GM19372 (cell line): ENCODE measurements at regions not wholly inside any gene's neighbourhood (a gene's known extent, or its start where the extent isn't known, plus 50 kb on each side); places are given as distances from the start of the nearest gene placed in this dataset.

ENCODE experiments used
- ATAC-seq: cut with Tn5 transposase; IDR thresholded peaks from one replicate; pipeline ENCODE4 v1.9.1; 2021; ENCODE audit warnings: mild to moderate bottlenecking, low read depth, moderate library complexity; ENCODE audit not compliant: unreplicated experiment

DNA sequence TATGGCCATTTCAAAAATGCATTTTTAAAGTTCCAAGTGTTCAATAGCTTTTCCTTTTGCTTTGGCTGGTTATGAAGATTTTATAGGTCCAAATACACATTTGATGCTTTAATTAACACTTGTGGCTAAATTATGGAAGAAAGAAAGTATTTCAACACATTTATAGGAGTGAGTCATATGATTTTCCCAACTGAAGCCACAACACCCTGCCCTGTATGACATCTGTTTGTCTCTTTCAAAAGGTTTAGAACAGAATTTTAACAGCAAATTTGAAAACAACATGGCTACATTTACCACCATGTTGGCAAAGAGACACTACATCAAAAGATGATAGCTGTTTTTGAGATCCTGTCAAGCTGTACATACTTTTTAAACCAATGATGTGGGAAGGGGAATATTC is 99.4 kb downstream of the TMEM174 start:
- no peak for ATAC-seq

DNA sequence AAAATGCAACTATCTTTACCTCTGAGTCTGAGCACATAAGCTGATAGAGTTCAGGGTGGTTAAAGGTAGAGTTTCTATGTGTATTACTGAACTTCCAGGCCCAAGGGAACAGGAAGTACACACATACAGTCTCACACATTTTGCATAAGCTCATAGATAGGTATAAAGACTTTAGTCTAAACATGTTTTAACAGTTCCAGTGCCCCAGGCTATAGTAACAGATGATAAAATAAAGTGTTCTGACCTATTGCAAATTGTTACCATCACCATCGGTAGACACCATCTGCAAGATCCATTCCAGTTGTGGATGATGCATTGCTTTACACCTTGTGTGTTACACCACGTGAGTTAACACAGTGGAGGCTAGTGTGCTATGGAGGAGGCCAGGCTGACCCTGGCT is 95.8 kb downstream of the TMEM174 start:
- no peak for ATAC-seq

DNA sequence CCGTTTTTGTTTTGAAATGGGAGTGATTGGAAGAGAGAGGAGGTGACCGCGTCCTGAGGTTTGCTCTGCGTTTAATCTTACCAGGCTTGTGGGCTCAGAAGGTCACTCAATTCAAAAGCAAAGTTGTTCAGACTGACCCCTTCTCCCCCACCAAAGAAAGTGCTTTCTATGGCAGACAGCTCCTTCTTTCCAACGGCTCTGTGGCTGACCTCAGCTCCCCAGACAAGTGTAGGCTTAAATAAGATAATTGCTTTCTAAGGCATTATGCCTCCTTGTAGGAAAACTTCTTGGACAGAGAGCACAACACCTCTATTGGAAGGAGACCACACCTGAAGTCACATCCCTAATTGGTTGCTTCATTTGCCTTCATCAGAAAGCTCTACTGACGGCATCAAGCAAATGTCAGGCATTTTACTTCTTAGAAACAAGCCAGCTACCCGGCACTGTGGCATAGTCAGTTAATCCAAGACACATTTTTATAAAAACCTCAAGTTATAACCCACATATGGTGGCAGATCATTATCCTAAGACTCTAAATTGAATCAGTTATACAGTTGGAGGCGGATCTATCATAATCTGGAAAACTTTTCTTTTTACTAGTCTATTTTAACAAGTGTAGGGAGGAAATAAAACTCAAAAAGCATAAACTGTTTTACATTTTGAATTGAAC is 94.9 kb downstream of the TMEM174 start:
- no peak for ATAC-seq

- no peak for ATAC-seq
These were observed 94.2 kb downstream of the TMEM174 start for GRCh38 chr5:73266925-73267765.

DNA sequence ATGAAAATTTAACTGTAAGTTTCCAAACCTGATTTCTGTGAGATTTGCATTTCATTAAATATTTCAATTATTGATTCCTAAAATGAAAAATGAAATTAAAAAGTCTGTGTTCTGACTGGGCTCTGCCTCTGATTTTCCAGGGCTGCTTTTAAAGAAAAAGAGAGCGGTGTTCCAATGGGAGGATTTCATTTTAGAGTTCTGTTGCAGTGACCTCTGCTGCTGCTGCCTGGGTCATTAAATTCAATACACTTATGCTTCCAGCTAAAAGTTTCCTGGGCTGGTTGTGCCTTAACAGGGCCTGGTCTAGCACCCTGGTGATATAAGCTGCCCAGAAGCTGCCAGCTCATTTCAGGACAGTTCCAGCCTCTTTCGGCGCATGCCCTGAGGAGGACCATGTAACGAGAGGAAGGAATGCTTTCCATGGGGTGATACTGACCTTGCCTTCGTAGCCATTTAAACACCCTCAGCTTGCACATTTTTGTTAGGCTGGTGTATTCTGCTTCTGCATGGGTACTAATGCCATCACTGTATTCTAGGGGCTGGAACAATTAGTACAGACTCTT is 93.3 kb downstream of the TMEM174 start:
- ATAC-seq: no peak

- ATAC-seq: no peak
These were observed 92.6 kb downstream of the TMEM174 start for GRCh38 chr5:73265641-73266040.

- no peak for ATAC-seq
These were observed 91.6 kb downstream of the TMEM174 start for GRCh38 chr5:73264631-73265030.

DNA sequence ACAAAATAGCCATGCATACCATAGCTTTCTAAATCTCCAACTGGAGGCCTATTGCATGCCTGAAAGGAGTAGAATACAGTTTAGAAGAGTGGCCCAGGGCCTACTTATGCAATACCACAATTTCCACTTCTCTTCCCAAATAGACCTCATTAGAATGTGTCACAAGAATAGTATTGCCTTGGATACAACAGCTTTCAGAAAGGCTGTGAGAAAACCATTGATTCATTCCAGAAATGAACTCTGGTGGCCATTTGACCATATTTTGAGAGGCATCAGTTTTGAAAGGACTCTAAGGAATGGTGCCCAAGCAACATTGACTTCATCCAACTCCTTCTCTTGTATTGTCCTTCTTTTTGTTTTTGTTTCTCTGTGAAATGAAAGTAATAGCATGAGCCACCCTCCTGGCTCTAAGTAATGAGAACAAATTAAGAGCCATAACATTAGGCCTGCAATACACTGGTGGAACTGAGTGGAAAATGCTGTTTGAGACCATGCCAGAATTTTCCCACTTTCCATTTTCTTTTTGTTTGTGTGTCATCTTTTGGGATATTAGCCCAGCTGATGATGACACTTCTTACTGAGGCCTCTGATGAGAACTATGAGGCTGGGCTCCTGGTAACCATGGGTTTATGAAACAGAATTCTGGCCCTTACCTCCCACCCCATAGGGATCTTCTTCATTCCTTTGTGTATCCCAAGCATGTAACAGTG is 90.2 kb downstream of the TMEM174 start:
- no peak for ATAC-seq

GRCh38 chr5:73256862-73257261 is 83.9 kb downstream of the TMEM174 start:
- no peak for ATAC-seq

DNA sequence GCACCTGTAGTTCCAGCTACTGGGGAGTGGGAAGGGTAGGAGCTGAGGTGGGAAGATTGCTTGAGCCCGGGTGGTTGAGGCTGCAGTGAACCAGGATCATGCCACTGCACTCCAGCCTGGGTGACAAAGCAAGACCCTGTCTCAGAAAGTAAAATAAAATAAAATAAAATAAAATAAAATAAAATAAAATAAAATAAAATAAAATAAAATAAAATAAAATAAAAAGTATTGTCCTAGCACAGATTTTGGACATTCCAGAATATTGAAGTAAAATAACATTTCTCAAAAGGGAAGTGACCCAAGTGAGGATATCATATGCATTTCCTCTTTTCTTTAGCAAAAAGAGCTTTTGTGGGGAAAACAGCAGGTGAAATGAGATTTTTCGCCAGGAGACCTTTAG is 83.5 kb downstream of the TMEM174 start:
- ATAC-seq: no peak

DNA sequence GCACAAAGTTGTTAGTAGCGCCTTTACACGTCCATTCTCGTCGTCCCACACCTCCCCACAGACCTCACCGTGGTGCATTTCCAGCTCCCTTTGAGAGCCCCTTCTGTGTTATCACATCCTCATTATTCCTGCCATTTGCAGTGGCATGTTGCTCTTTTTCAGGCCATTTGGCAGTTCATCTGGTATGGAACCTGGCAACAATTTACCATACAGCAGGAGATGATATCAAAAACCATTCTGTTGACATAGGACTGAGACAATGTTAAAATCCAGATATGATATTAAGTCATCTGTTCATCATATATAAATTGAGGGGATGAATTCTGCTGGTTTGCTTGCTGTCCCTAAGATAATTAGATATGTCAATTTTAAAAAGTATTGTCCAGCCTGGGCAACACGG is 83.0 kb downstream of the TMEM174 start:
- ATAC-seq: no peak

DNA sequence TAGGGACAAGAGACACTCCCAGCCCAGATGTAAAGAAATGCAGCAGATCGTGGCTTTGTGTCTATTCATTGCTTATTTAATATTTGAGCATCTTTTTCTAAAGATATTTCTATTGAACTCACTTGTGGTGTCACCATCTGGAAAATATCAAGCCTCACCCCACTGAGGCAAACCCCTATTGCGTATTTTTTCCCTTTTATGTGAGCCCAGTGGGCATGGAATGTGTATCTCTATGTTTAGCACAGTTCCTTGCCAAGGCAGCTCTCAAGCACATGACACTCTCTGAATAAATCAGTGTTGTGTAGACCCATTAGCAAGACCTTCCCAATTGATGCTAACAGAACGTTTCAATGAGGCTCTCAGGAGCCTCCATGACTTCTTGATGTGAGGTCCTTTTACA is 81.6 kb downstream of the TMEM174 start:
- ATAC-seq: no peak

GRCh38 chr5:73253047-73253660 is 80.2 kb downstream of the TMEM174 start:
- ATAC-seq: no peak

GRCh38 chr5:73250645-73251044 is 77.7 kb downstream of the TMEM174 start:
- no peak for ATAC-seq

DNA sequence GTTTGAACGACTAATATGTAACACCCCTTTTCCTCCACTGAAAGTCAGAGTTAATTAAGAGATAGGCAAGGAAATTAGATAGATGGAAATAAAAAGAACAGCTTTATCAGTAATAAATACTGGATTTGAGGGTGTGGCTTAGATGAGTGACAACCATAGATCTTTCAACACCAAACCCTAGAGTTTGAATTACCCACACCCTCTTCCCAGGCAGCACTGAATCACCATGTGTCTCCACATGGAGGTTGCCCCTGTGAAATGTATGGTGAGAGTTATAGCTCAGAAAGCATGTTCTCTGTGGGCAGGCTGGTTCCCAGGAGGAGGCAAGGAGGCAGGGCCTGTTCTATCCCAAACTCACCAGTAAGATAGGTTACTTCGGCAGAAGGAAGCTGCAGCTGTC is 69.7 kb downstream of the TMEM174 start:
- no peak for ATAC-seq

DNA sequence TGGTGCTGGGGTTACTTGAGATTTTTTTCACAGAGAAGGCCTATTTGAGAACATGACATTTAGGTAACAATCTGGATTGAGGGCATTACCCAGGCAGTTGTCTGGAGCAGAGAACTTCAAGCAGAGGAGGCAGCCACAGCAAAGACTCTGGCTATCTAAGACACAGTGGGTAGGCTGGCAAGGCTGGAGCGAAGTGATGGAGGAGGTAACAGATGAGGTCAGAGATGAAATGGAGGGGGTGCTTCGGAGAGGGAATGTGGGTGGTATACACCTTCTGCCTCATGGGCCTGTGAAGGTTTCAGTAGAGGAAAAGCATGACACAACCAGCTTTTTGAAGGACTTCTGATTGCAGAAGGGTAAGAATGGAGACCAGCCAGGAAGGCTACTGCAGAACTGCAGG is 65.9 kb downstream of the TMEM174 start:
- no peak for ATAC-seq

GRCh38 chr5:73236541-73237128 is 63.6 kb downstream of the TMEM174 start:
- ATAC-seq: no peak

- no peak for ATAC-seq
These were observed 61.2 kb downstream of the TMEM174 start for GRCh38 chr5:73234204-73234555.

DNA sequence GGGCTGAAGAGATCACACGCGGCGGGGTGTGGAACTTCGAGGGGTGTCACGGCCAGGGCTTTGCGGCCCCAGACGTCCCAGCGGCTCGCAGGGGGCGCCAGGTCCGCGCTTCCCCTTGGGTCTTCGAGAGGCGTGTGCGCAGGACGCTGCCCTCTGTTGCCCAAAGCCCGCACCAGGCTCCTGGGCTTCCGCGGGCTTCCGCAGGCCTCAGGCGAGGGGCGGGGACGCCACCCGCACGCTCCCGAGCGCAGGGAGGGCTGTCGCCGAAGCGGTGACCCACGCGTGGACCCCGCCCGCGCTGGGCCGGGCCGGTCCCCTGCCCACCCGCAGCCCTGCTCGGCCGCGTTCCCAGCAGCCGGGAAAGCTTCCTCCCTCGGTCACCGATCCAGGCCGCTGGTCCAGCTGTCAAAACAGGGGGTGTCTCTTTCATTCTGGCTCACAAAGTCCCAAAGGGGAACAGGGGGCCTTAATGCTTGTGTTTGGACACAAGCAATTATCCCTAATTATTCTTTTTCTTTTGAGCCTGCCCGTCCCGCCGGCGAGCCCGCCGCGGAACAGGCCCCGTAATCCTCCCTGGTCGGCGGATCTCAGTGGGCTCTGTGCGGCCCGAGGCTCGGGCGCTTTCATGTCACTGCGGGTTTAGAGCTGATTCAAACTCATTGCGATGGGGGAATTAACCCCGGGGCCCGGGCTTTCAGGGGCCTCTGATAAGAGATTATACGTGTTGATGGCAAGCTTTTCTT is 60.6 kb downstream of the TMEM174 start:
- ATAC-seq: no peak

DNA sequence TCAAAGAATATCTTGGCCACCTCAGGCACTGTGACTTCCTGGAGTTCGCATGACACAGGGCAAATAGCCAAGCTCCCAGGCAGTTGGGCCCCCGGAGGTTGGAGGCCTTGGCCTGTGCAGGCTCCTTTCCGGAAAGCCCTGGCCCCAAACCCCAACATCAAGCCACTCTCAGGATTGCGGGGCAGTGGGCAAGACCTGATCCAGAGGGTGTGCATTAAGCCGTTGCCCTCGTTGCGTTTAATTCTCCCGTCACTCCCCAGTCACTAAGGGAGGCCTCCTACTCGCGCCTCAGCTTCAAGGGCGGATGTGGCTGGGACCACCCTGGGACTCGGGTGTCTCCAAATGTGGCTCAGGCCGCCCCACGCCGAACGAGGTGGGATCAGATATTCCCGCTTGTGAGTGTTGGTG is 60.1 kb downstream of the TMEM174 start:
- ATAC-seq: no peak
